ENCODE measurements at regions not wholly inside any gene's neighbourhood (a gene's known extent, or its start where the extent isn't known, plus 50 kb on each side); places are given as distances from the start of the nearest gene placed in this dataset.

DNA sequence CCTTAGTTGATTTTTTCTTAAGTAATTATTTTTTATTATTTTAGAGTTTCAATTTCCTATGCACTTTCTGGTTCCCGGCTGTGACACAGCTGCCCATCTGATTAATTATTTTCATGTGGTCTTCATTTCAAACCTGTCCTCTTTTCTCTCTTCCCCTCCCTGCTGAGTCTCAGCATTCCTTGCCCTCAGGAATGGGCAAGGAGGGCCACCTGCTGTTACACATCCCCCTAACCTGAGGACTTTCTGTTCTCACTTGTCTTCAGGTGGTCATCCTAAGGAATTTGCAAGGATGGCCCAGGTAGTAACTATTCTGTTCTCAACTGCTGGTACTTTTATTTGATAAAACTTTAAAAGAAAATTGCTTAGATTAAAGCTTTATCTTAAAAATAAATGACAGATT lies 545.0 kb downstream of the OTOL1 start:
- H3K27me3 ChIP-seq (ENCODE audit: low read depth) = no peaks in the 10 kb centered on the region
- DNase-seq (no peak), ATAC-seq (no peak)
- no peak overlapping the region for H3K27ac ChIP-seq
- TF ChIP-seq, protein P1, sequence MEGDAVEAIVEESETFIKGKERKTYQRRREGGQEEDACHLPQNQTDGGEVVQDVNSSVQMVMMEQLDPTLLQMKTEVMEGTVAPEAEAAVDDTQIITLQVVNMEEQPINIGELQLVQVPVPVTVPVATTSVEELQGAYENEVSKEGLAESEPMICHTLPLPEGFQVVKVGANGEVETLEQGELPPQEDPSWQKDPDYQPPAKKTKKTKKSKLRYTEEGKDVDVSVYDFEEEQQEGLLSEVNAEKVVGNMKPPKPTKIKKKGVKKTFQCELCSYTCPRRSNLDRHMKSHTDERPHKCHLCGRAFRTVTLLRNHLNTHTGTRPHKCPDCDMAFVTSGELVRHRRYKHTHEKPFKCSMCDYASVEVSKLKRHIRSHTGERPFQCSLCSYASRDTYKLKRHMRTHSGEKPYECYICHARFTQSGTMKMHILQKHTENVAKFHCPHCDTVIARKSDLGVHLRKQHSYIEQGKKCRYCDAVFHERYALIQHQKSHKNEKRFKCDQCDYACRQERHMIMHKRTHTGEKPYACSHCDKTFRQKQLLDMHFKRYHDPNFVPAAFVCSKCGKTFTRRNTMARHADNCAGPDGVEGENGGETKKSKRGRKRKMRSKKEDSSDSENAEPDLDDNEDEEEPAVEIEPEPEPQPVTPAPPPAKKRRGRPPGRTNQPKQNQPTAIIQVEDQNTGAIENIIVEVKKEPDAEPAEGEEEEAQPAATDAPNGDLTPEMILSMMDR (IDR thresholded peaks at IDR 0.05) = no peak
- no peak overlapping the region for H3K4me3 ChIP-seq
- intact Hi-C loops (cut with DNase I) = no loop called here
- no peaks in the 10 kb centered on the region for H3K4me1 ChIP-seq
- H3K9me3 ChIP-seq = no peaks in the 10 kb centered on the region
- H3K36me3 ChIP-seq = no peaks in the 10 kb centered on the region

DNA sequence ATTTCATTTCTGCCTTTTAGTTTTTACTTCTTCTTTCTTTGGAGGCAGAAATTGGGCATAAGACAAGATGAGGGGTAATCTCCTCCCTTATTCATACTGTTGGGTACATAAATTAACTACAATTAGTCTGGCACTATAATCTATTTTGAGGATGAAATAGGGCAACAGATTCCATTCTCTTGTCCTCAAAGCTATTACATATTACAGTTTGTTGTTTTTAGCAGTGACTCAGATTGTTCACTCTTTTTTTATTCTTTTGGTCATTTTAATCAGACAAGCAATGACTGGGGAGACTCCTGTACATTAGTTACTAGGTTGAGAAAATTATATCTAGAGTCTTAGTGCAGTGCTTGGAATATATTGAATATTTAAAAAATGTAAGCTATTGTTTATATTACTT lies 556.0 kb downstream of the OTOL1 start:
- DNase-seq (no peak), ATAC-seq (no peak)
- intact Hi-C loops (cut with DNase I) = no loop called here
- TF ChIP-seq, protein P1 (IDR thresholded peaks at IDR 0.05) = no peak
- Histone ChIP-seq H3K27me3 (ENCODE audit: low read depth) (no peaks in the 10 kb centered on the region), H3K4me3 (no peak overlapping the region), H3K9me3 (no peaks in the 10 kb centered on the region), H3K36me3 (no peaks in the 10 kb centered on the region), H3K27ac (no peak overlapping the region), H3K4me1 (no peaks in the 10 kb centered on the region)

DNA sequence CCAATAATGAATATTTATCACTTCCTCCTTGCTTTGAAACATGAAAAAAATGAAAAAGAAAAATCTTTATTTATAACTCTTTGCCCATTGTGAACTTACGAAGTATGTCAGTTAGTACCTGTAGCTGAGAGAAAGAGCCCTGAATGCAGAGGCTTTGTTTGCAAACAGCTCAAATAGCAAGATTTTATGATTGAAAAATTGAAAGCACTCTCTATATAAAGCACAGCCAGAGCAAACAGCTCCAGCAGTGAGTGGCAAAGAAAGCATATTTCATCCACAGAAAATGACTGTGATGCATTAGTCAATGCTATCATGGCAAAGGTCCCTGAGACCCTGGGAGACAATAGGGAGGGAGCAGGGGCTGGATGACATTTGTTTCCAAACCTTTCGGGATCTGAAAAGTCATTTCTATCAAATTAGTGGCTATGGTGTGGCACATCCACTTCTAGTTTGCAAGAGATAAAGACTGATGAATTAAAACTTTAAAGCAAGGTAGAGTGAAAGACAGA lies 576.1 kb downstream of the OTOL1 start:
- no peak overlapping the region for H3K27ac ChIP-seq
- ATAC-seq = no peak
- H3K4me1 ChIP-seq = no peaks in the 10 kb centered on the region
- no peaks in the 10 kb centered on the region for H3K27me3 ChIP-seq (ENCODE audit: low read depth)
- TF ChIP-seq, protein P1 (IDR thresholded peaks at IDR 0.05) = no peak
- DNase-seq = no peak
- no peaks in the 10 kb centered on the region for H3K9me3 ChIP-seq
- H3K36me3 ChIP-seq = no peaks in the 10 kb centered on the region
- intact Hi-C loops (cut with DNase I) = no loop called here
- no peak overlapping the region for H3K4me3 ChIP-seq

DNA sequence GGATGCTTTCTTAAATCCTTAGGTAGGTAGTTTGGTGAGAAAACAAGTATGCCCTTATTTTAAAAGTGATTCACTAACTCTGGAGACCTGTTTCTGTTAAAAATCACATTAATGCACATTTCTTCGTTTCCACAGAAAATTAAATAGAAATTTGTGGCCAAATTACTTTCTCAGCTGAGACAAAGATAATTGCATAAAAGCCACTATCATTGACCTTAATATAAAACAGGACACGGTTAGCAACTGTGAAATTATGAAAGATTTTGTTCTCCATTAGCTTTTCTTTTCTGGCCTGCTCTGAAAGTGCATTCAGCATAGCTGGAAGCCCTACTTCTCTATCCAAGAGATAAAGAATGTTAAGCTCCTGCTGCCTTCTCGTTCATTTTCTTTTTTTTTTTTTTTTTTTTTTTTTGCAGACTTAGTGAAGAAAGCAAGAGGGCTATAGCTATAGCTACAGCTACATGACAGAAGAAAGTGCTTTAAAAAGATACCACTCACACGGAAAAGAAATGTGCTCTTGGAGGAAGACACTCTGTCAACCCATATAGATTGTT lies 576.9 kb downstream of the OTOL1 start:
- Histone ChIP-seq H3K4me3 (no peak overlapping the region), H3K36me3 (no peaks in the 10 kb centered on the region), H3K9me3 (no peaks in the 10 kb centered on the region), H3K27me3 (ENCODE audit: low read depth) (no peaks in the 10 kb centered on the region), H3K27ac (no peak overlapping the region), H3K4me1 (no peaks in the 10 kb centered on the region)
- TF ChIP-seq, protein P1 (IDR thresholded peaks at IDR 0.05) = no peak
- DNase-seq = no peak
- ATAC-seq = no peak
- intact Hi-C loops (cut with DNase I) = no loop called here

DNA sequence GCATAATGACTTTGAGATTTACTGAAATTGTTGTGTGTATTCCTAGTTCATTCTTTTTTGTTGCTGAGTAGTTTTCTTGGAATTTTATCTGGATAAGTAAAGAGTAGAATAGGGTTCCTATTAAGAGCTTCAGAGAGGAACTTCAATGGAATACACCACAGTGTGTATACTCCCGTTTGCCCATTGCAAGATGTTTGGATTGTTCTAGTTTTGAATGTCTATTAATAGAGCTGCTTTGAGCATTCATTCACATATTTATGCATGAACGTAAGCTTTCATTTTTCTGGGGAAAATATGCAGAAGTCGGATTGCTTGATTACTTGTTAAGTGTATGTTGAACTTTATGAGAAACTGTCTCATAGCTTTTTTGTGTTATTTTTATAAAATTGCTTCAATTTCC lies 580.5 kb downstream of the OTOL1 start:
- Histone ChIP-seq H3K27me3 (ENCODE audit: low read depth) (no peaks in the 10 kb centered on the region), H3K4me1 (no peaks in the 10 kb centered on the region), H3K9me3 (no peaks in the 10 kb centered on the region), H3K36me3 (no peaks in the 10 kb centered on the region), H3K4me3 (no peak overlapping the region), H3K27ac (no peak overlapping the region)
- ATAC-seq (no peak), DNase-seq (no peak)
- intact Hi-C loops (cut with DNase I) = no loop called here
- TF ChIP-seq, protein P1 (IDR thresholded peaks at IDR 0.05) = no peak
